Upper lobe of left lung (tissue), 6 donors: ENCODE measurements at regions not wholly inside any gene's neighbourhood (a gene's known extent, or its start where the extent isn't known, plus 50 kb on each side); places are given as distances from the start of the nearest gene placed in this dataset.

Source experiments
- ATAC-seq, 2 donors: fragments of 200-7000 bp; cut with Tn5 transposase; one replicate each; pipeline ENCODE4 v1.9.1; 2022; ENCODE audit warnings: mild to moderate bottlenecking in 2 of 2, moderate library complexity in 2 of 2; ENCODE audit not compliant: low FRiP score in 2 of 2
- DNase-seq, 2 donors: peaks; one replicate each; pipeline ENCODE4 v3.0.0-alpha.2; 2019 to 2020
- H3K27ac ChIP-seq, 4 donors: fragments of 200-600 bp; sonication (generic); one replicate each; pipeline ENCODE4 v1.5.1; 2016 to 2019
- H3K27me3 ChIP-seq, 4 donors: fragments of 200-600 bp; sonication (generic); one replicate each; pipeline ENCODE4 v1.5.1; 2017 to 2019
- H3K36me3 ChIP-seq, 4 donors: fragments of 200-600 bp; sonication (generic); one replicate each; pipeline ENCODE4 v1.5.1; 2016 to 2019
- H3K4me1 ChIP-seq, 4 donors: fragments of 200-600 bp; sonication (generic); one replicate each; pipeline ENCODE4 v1.5.1; 2018 to 2019
- H3K4me3 ChIP-seq, 4 donors: fragments of 200-600 bp; sonication (generic); one replicate each; pipeline ENCODE4 v1.5.1; 2017 to 2019; ENCODE audit warnings: mild to moderate bottlenecking in 2 of 4, moderate library complexity in 1 of 4
- H3K9me3 ChIP-seq, 4 donors: fragments of 200-600 bp; sonication (generic); one replicate each; pipeline ENCODE4 v1.5.1; 2018 to 2019
- EP300 ChIP-seq, 4 donors: sonication (generic); formaldehyde crosslinking; IDR thresholded peaks; one replicate each; pipeline ENCODE4 v1.5.1; 2017; ENCODE audit warnings: antibody characterized with exemption in 4 of 4, control low read depth in 2 of 4
- POLR2A ChIP-seq, 4 donors: fragments of 450-650 bp; IDR thresholded peaks; one replicate each; pipeline ENCODE4 v1.5.1; 2016 to 2017; ENCODE audit warnings: antibody characterized with exemption in 4 of 4, mild to moderate bottlenecking in 2 of 4
- POLR2AphosphoS5 ChIP-seq, 2 donors: sonication (generic); formaldehyde crosslinking; IDR thresholded peaks; one replicate each; pipeline ENCODE4 v1.5.1; 2017; ENCODE audit warnings: antibody characterized with exemption in 2 of 2
- WGBS, 2 donors: methylation state at CpG; one replicate each; pipeline ENCODE4 v1.1.5; 2017 to 2018; 5-methylcytosine and 5-hydroxymethylcytosine counted together
- TF ChIP-seq, protein P1 (sequence below), 6 experiments: fragments of 450-650 bp in 4 of 6; fragments of 200-600 bp in 2 of 6; sonication (generic) in 2 of 6; IDR thresholded peaks; one replicate each; pipeline ENCODE4 v1.5.1; 2016 to 2019; ENCODE audit warnings: antibody characterized with exemption in 6 of 6
- donor health status: DM: no; HTN: no; CAD: no; lungs with moderate emphysema.
- donor health status: DM: no; HTN: yes; CAD: no; lungs with severe emphysema.

- Histone ChIP-seq H3K4me1 (no peaks in the 10 kb centered on the region), H3K27me3 (no peaks in the 10 kb centered on the region), H3K4me3 (no peak overlapping the region), H3K27ac (no peak overlapping the region), H3K9me3 (no peaks in the 10 kb centered on the region), H3K36me3 (no peaks in the 10 kb centered on the region)
- ATAC-seq (no peak), DNase-seq (no peak)
- WGBS, 2 donors: 62 to 77% methylated on average over 3 of the region's 3 CpGs
- TF ChIP-seq POLR2A (IDR thresholded peaks at IDR 0.05): no peak
- no peak for TF ChIP-seq EP300 (IDR thresholded peaks at IDR 0.05)
- TF ChIP-seq POLR2AphosphoS5 (IDR thresholded peaks at IDR 0.05): no peak
- TF ChIP-seq, protein P1, sequence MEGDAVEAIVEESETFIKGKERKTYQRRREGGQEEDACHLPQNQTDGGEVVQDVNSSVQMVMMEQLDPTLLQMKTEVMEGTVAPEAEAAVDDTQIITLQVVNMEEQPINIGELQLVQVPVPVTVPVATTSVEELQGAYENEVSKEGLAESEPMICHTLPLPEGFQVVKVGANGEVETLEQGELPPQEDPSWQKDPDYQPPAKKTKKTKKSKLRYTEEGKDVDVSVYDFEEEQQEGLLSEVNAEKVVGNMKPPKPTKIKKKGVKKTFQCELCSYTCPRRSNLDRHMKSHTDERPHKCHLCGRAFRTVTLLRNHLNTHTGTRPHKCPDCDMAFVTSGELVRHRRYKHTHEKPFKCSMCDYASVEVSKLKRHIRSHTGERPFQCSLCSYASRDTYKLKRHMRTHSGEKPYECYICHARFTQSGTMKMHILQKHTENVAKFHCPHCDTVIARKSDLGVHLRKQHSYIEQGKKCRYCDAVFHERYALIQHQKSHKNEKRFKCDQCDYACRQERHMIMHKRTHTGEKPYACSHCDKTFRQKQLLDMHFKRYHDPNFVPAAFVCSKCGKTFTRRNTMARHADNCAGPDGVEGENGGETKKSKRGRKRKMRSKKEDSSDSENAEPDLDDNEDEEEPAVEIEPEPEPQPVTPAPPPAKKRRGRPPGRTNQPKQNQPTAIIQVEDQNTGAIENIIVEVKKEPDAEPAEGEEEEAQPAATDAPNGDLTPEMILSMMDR (IDR thresholded peaks at IDR 0.05): no peak
These were observed 713.6 kb downstream of the NSUN3 start for GRCh38 chr3:94776401-94776915.

GRCh38 chr3:94778289-94778688 lies 715.4 kb downstream of the NSUN3 start:
- H3K27me3 ChIP-seq: no peaks in the 10 kb centered on the region
- no peaks in the 10 kb centered on the region for H3K36me3 ChIP-seq
- no peaks in the 10 kb centered on the region for H3K4me1 ChIP-seq
- 52 to 70% methylated on average over 1 of the region's 1 CpG for WGBS, 2 donors
- no peak for DNase-seq
- no peak overlapping the region for H3K4me3 ChIP-seq
- no peaks in the 10 kb centered on the region for H3K9me3 ChIP-seq
- H3K27ac ChIP-seq: no peak overlapping the region
- TF ChIP-seq EP300 (IDR thresholded peaks at IDR 0.05): no peak
- ATAC-seq: no peak

DNA sequence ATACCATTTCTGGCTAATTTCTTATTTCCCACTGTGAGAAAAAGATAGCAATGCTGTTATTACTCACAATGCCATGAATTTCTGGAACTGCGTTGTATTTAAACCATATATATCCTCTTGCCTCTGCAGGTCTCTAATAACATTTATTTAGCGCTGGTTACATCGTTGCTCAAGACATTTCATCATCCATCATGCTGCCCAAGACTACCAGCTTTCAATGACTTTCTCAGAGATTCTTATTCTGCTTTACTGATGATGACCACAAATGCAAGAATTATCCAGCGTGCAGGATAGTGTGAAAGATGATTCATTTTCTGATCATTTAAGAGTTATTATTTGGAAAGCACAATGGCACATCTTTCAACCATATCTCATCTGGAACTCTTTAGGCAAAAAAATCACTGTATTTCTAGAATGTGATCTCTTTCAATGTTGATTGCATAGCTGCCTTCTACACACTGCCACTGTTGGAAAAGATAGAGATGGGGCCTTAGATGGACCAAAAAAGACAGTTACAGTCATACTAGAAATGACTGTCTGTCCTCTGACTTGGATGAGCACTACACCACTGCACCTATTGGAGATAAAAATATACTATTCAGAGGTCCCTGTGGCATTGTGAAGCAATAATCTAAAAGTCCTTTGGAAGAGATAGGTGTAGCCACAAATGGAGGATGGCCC lies 716.1 kb downstream of the NSUN3 start:
- TF ChIP-seq POLR2A (IDR thresholded peaks at IDR 0.05): no peak
- TF ChIP-seq, protein P1 (IDR thresholded peaks at IDR 0.05): no peak
- TF ChIP-seq POLR2AphosphoS5 (IDR thresholded peaks at IDR 0.05): no peak
- TF ChIP-seq EP300 (IDR thresholded peaks at IDR 0.05): no peak
- Histone ChIP-seq H3K4me3 (no peak overlapping the region), H3K27me3 (no peaks in the 10 kb centered on the region), H3K9me3 (no peaks in the 10 kb centered on the region), H3K27ac (no peak overlapping the region), H3K36me3 (no peaks in the 10 kb centered on the region), H3K4me1 (no peaks in the 10 kb centered on the region)
- no peak for DNase-seq
- ATAC-seq: no peak
- WGBS, 2 donors: 86 to 95% methylated on average over 4 of the region's 4 CpGs

DNA sequence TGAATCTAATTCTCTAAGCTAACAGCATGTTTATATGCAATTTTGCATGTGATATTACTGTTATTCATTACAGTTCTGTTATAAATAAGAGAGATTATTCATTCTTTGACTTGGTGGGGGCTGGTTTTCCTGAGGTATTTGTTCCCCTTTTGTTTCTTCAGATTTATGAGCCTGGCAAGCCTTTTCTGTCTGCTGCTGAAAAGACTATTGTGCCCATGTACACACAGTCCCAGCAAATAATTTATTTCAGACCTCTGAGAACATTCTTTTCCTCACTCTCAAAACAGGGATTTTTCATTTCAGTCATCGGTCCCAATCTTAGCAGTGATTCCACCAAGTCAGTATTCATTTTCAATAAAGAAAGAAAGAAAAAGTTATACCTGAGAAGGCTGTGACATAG lies 716.8 kb downstream of the NSUN3 start:
- H3K27ac ChIP-seq: no peak overlapping the region
- 68 to 74% methylated on average over 1 of the region's 1 CpG for WGBS, 2 donors
- H3K4me1 ChIP-seq: no peaks in the 10 kb centered on the region
- TF ChIP-seq POLR2A (IDR thresholded peaks at IDR 0.05) (no peak), POLR2AphosphoS5 (IDR thresholded peaks at IDR 0.05) (no peak), EP300 (IDR thresholded peaks at IDR 0.05) (no peak)
- TF ChIP-seq, protein P1 (IDR thresholded peaks at IDR 0.05): no peak
- H3K9me3 ChIP-seq: no peaks in the 10 kb centered on the region
- DNase-seq (no peak), ATAC-seq (no peak)
- H3K36me3 ChIP-seq: no peaks in the 10 kb centered on the region
- no peaks in the 10 kb centered on the region for H3K27me3 ChIP-seq
- H3K4me3 ChIP-seq: no peak overlapping the region

DNA sequence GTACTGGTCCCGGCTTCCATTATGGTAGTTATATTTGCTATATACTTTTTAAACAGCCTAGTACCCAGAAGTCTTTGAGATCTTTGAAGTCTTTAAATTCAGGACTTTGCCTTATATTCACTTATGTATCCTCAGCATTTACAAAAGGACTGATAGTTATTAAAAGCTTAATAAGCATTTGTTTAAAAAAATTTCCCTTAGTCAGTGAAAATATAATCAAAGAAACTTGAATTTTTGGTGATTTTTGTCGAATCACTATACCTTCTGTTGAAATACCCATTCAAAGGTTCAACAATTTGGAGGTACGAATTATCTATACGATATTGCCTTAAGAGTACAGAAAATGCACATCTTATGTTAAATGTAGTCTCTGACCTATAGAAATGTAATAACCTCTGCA lies 721.4 kb downstream of the NSUN3 start:
- no peaks in the 10 kb centered on the region for H3K36me3 ChIP-seq

More for the DNA sequence above, 721.4 kb downstream of the NSUN3 start:
- Histone ChIP-seq H3K27me3 (no peaks in the 10 kb centered on the region), H3K27ac (no peak overlapping the region), H3K4me3 (no peak overlapping the region), H3K4me1 (no peaks in the 10 kb centered on the region), H3K9me3 (no peaks in the 10 kb centered on the region)
- ATAC-seq (no peak), DNase-seq (no peak)
- TF ChIP-seq POLR2A (IDR thresholded peaks at IDR 0.05) (no peak), EP300 (IDR thresholded peaks at IDR 0.05) (no peak), POLR2AphosphoS5 (IDR thresholded peaks at IDR 0.05) (no peak)
- TF ChIP-seq, protein P1 (IDR thresholded peaks at IDR 0.05): no peak
- WGBS, 2 donors: 84 to 87% methylated on average over 4 of the region's 4 CpGs
